ENCODE measurements at regions not wholly inside any gene's neighbourhood (a gene's known extent, or its start where the extent isn't known, plus 50 kb on each side); places are given as distances from the start of the nearest gene placed in this dataset.

DNA sequence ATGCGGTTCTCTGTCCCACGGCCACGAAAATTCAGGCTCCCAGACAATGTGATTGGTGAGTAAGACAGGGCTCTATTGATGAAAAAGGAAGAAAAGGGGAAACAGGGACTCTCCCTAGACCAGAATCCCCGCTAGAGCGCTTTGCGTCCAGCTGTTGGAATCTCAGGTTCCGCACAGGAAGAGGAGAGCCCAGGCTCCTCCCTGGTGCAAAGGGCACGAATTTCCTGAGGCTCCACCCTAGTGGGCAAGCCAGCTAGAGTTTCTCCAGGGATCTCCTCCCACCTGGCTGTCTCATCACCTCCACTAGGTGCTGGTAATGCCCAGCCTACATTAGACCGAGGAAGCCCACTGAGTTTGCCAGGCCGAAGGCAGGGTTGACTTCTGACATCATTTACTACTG is 135.9 kb upstream of the SOX4 start:
- TF ChIP-seq, protein P1, sequence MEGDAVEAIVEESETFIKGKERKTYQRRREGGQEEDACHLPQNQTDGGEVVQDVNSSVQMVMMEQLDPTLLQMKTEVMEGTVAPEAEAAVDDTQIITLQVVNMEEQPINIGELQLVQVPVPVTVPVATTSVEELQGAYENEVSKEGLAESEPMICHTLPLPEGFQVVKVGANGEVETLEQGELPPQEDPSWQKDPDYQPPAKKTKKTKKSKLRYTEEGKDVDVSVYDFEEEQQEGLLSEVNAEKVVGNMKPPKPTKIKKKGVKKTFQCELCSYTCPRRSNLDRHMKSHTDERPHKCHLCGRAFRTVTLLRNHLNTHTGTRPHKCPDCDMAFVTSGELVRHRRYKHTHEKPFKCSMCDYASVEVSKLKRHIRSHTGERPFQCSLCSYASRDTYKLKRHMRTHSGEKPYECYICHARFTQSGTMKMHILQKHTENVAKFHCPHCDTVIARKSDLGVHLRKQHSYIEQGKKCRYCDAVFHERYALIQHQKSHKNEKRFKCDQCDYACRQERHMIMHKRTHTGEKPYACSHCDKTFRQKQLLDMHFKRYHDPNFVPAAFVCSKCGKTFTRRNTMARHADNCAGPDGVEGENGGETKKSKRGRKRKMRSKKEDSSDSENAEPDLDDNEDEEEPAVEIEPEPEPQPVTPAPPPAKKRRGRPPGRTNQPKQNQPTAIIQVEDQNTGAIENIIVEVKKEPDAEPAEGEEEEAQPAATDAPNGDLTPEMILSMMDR (IDR thresholded peaks at IDR 0.05) = no peak
- no peak for TF ChIP-seq POLR2A (IDR thresholded peaks at IDR 0.05)

Data from body of pancreas (tissue), 4 donors.